Ovary (tissue), 7 donors: ENCODE measurements at regions not wholly inside any gene's neighbourhood (a gene's known extent, or its start where the extent isn't known, plus 50 kb on each side); places are given as distances from the start of the nearest gene placed in this dataset.

Experiments used
- DNase-seq, 5 donors: peaks; one replicate each; pipeline ENCODE4 v3.0.0-alpha.2; 2019 to 2020
- H3K27ac ChIP-seq, 2 donors: fragments of 200-600 bp; one replicate each; pipeline versions ENCODE4 v1.5.1 to v1.8.0; 2019 to 2022
- H3K27me3 ChIP-seq: fragments of 200-600 bp; one replicate; pipeline ENCODE4 v1.8.0; 2022
- H3K36me3 ChIP-seq: fragments of 200-600 bp; sonication (generic); one replicate; pipeline ENCODE4 v1.5.1; 2019
- H3K4me1 ChIP-seq: one replicate; pipeline ENCODE4 v1.8.1; 2013; ENCODE audit warnings: mild to moderate bottlenecking, moderate library complexity; ENCODE audit not compliant: insufficient read depth
- H3K4me3 ChIP-seq: fragments of 200-600 bp; sonication (generic); one replicate; pipeline ENCODE4 v1.5.1; 2017
- H3K9me3 ChIP-seq, 2 donors: fragments of 200-600 bp in 1 of 2; sonication (generic) in 1 of 2; one replicate each; pipeline versions ENCODE4 v1.5.1 to v1.8.1; 2013 to 2019; ENCODE audit warnings: mild to moderate bottlenecking in 1 of 2, moderate library complexity in 1 of 2
- EP300 ChIP-seq: sonication (generic); formaldehyde crosslinking; IDR thresholded peaks from one replicate; pipeline ENCODE4 v1.6.1; 2017; ENCODE audit warnings: antibody characterized with exemption
- POLR2A ChIP-seq: fragments of 450-650 bp; IDR thresholded peaks from one replicate; pipeline ENCODE4 v1.6.1; 2017; ENCODE audit warnings: antibody characterized with exemption, mild to moderate bottlenecking, moderate library complexity
- WGBS, 3 donors: extraction: QIAGEN DNeasy Blood & Tissue Kit in 1 of 3; methylation state at CpG; one replicate each; pipeline versions ENCODE4 v1.1.5 to v1.1.7; 2013 to 2017; 5-methylcytosine and 5-hydroxymethylcytosine counted together
- intact Hi-C, 4 donors: fragments of 100-400 bp; cut with DNase I; formaldehyde crosslinking; loops; one replicate each; pipeline versions ENCODE4 v1.11.0 to v1.15.1; 2022 to 2023
- TF ChIP-seq, protein P1 (sequence below), 3 donors: fragments of 450-650 bp in 2 of 3; fragments of 200-600 bp in 1 of 3; IDR thresholded peaks; one replicate each; pipeline versions ENCODE4 v1.5.1 to v1.8.0; 2016 to 2022; ENCODE audit warnings: antibody characterized with exemption in 3 of 3, mild to moderate bottlenecking in 1 of 3
- donor health status: DM: no; HTN: no; CAD: no; lungs with moderate emphysema.
- donor health status: DM: no; HTN: no; CAD: no.
- donor health status: Bipolar disorder and iron deficiency.
- donor health status: DM: no; HTN: no; CAD: no.
- donor health status: DM: yes; HTN: yes; CAD: no.

DNA sequence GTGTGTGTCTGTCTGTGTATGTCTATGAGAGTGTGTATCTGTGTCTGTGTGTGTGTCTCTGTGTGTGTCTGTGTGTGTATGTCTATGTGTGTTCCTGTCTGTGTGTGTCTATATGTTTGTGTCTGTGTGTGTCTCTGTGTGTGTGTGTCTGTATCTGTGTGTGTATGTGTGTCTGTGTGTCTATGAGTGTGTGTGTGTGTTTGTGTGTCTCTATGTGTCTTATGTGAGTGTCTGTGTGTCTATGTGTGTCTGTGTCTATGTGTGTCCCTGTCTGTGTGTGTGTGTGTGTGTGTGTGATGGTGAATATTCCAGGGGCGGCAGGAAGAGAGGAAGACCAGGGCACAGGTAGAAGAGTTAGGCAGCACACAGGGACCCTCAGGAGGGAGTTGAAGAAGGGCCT lies 173.2 kb downstream of the MYCN start:
- no peak for DNase-seq
- WGBS, 3 donors: 84 to 94% (median 91%) methylated on average over 1 of the region's 1 CpG
- no peaks in the 10 kb centered on the region for H3K27me3 ChIP-seq

DNA sequence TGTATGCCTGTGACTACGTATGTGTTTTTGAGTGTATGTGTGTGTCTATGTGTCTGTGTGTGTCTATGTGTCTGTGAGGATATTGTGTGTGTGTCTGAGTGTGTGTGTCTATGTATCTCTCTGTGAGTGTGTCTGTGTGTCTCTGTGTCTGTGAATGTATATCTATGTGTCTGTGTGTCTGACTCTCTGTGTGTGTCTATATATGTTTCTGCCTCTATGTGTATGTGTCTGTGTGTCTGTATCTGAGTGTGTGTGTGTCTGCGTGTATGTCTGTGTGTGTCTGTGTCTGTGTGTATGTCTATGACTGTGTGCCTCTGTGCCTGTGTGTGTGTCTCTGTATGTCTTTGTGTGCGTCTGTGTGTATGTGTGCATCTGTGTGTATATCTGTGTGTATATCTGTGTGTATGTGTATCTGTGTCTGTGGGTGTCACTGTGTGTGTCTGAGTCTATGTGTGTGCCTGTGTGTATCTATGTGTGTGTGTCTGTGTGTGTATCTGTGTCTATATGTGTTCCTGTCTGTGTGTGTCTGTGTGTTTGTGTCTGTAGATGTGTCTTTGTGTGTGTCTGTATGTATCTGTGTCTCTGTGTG lies 172.7 kb downstream of the MYCN start:
- WGBS, 3 donors: 85 to 86% (median 86%) methylated on average over 3 of the region's 3 CpGs
- intact Hi-C loops: no loop called here
- H3K27ac ChIP-seq: no peak overlapping the region
- no peaks in the 10 kb centered on the region for H3K27me3 ChIP-seq
- no peaks in the 10 kb centered on the region for H3K4me1 ChIP-seq
- DNase-seq: no peak
- no peak overlapping the region for H3K4me3 ChIP-seq
- TF ChIP-seq EP300: no peak
- TF ChIP-seq, protein P1, sequence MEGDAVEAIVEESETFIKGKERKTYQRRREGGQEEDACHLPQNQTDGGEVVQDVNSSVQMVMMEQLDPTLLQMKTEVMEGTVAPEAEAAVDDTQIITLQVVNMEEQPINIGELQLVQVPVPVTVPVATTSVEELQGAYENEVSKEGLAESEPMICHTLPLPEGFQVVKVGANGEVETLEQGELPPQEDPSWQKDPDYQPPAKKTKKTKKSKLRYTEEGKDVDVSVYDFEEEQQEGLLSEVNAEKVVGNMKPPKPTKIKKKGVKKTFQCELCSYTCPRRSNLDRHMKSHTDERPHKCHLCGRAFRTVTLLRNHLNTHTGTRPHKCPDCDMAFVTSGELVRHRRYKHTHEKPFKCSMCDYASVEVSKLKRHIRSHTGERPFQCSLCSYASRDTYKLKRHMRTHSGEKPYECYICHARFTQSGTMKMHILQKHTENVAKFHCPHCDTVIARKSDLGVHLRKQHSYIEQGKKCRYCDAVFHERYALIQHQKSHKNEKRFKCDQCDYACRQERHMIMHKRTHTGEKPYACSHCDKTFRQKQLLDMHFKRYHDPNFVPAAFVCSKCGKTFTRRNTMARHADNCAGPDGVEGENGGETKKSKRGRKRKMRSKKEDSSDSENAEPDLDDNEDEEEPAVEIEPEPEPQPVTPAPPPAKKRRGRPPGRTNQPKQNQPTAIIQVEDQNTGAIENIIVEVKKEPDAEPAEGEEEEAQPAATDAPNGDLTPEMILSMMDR (IDR thresholded peaks at IDR 0.05): no peak
- no peak for TF ChIP-seq POLR2A
- H3K36me3 ChIP-seq: no peaks in the 10 kb centered on the region
- no peaks in the 10 kb centered on the region for H3K9me3 ChIP-seq

More for the DNA sequence above, 173.2 kb downstream of the MYCN start:
- intact Hi-C loops: no loop called here
- no peak overlapping the region for H3K4me3 ChIP-seq
- H3K27ac ChIP-seq: no peak overlapping the region
- TF ChIP-seq EP300 (no peak), POLR2A (no peak)
- TF ChIP-seq, protein P1 (IDR thresholded peaks at IDR 0.05): no peak
- H3K4me1 ChIP-seq: no peaks in the 10 kb centered on the region
- no peaks in the 10 kb centered on the region for H3K36me3 ChIP-seq
- H3K9me3 ChIP-seq: no peaks in the 10 kb centered on the region

DNA sequence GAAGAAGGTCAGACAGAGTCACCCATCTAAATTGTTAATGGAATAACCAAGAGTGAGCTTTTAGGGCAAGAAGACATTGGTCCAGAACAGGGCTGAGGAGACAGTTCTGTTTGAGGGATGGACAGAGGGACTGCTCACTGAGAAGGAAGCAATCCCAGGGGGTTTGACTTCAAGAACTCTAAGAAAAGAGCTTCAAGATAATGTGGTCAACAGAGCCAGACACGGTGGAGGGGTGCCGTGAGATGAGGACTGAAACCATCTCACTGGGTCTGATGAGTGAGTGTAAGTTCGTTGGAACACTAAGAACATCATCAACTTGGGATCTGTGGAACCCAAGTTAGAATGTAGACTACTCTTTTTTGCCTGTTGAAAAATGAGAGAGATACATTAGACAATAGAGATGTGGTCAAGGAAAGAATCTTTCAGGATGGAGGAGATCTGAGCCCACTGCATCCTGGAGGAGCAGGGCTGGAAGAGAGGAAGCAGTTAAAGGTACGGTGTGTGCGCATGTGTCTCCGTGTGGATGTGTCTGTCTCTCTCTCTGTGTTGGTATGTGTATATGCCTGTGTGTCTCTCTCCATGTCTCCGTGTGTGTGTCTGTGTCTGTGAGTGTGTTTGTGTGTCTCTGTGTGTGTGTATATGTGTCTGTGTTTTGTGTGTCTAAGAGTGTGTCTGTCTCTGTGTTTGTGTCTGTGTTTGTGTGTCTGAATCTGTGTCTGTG lies 172.1 kb downstream of the MYCN start:
- H3K4me1 ChIP-seq: no peaks in the 10 kb centered on the region
- no peak overlapping the region for H3K4me3 ChIP-seq
- H3K27me3 ChIP-seq: no peaks in the 10 kb centered on the region
- DNase-seq: no peak
- no peaks in the 10 kb centered on the region for H3K36me3 ChIP-seq
- WGBS, 3 donors: 82 to 92% (median 89%) methylated on average over 7 of the region's 7 CpGs
- H3K9me3 ChIP-seq: no peaks in the 10 kb centered on the region
- intact Hi-C loops: no loop called here
- TF ChIP-seq, protein P1 (IDR thresholded peaks at IDR 0.05): no peak
- no peak for TF ChIP-seq POLR2A
- TF ChIP-seq EP300: no peak
- no peak overlapping the region for H3K27ac ChIP-seq

DNA sequence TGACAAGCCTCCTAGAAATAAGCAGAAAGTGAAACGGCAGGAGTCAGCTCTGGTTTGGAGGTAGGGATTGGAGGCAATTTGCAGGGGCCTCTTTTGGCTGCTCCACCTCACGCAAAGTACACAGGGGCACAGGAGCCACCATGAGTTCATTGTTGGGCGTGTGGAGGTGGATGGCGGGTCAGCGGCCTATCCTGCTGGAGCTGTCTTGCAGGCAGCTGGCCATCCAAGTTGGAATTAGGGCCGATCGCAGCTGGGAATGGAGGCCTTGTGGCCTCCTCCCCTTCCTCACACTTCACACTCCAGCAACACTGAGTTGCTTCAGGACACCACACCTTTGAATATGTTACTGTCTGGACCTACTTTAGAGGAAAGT lies 171.5 kb downstream of the MYCN start:
- no peaks in the 10 kb centered on the region for H3K9me3 ChIP-seq
- no peak overlapping the region for H3K27ac ChIP-seq
- WGBS, 3 donors: 94 to 97% (median 96%) methylated on average over 7 of the region's 7 CpGs
- no peaks in the 10 kb centered on the region for H3K36me3 ChIP-seq
- no peaks in the 10 kb centered on the region for H3K27me3 ChIP-seq
- no peak overlapping the region for H3K4me3 ChIP-seq
- no peak for DNase-seq
- H3K4me1 ChIP-seq: no peaks in the 10 kb centered on the region
- TF ChIP-seq EP300 (no peak), POLR2A (no peak)
- TF ChIP-seq, protein P1 (IDR thresholded peaks at IDR 0.05): no peak
- intact Hi-C loops: no loop called here
